Cerebellar cortex (tissue), 1 donor: ENCODE measurements at regions not wholly inside any gene's neighbourhood (a gene's known extent, or its start where the extent isn't known, plus 50 kb on each side); places are given as distances from the start of the nearest gene placed in this dataset.
"Not testable (repeated sequence)": the region's sequence is repeated elsewhere in the genome, so short reads cannot be mapped to it uniquely, and the experiment has no call there.

Source experiments
- DNase-seq: peaks from one replicate; pipeline ENCODE4 v3.0.0-alpha.2; 2015; ENCODE audit warnings: low spot score

DNA sequence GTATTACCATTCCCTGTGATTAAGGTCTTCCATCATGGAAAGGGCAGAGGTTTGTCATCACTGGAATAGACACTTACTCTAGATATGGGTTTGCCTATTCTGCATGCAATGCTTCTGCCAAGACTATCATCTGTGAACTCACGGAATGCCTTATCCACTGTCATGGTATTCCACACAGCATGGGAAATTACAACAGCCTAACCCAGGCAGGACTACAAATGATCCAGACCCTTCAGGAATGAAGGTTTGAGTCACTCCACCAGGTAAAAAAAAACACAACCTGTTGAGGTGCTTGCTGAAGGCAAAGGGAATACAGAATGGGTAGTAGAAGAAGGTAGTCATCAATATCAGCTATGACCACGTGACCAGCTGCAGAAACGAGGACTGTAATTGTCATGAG, 89.0 kb upstream of the RANBP6 start:
- not testable (repeated sequence) for DNase-seq

DNA sequence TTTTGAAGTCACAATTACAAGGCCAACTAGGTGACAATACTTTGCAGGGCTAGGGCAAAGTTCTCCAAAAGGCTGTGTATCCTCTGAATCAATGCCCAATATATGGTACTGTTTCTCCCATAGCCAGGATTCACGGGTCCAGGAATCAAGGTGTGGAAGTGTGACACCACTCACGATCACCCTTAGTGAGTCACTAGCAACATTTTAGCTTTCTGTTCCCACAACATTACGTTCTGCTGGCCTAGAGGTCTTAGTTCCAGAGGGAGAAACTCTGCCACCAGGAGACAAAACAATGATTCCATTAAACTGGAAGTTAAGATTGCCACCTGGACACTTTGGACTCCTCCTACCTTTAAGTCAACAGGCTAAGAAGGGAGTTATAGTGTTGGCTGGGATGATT, 88.5 kb upstream of the RANBP6 start:
- not testable (repeated sequence) for DNase-seq

DNA sequence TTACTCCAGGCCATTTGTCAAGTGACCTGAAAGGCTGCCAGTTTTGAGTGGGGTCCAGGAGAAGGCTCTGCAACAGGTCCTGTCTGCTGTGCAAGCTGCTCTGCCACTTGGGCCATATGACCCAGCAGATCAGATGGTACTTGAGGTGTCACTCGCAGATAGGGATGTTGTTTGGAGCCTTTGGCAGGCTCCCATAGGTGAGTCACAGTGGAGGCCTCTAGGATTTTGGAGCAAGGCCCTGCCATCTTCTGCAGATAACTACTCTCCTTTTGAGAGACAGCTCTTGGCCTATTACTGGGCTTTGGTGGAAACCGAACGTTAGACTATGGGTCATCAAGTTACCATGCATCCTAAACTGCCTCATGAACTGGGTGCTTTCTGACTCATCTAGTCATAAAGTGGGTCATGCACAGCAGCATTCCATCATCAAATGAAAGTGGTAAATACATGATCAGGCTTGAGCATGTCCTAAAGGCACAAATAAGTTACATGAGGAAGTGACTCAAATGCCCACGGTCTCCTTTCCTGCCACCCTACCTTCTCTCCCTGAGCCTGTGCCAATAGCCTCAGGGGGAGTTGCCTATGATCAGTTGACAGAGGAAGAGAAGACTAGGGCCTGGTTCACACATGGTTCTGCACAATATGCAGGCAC, 87.0 kb upstream of the RANBP6 start:
- not testable (repeated sequence) for DNase-seq

DNA sequence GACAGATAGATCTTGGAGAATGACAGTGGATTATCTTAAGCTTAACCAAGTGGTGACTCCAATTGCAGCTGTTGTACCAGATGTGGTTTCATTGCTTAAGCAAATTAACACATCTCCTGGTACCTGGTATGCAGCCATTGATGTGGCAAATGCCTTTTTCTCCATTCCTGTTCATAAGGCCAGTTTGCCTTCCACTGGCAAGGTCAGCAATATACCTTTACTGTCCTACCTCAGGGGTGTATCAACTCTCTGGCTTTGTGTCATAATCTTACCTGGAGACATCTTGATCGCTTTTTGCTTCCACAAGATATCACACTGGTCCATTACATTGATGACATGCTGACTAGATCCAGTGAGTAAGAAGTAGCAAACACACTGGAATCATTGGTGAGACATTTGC, 86.3 kb upstream of the RANBP6 start:
- DNase-seq, result not testable (repeated sequence)

DNA sequence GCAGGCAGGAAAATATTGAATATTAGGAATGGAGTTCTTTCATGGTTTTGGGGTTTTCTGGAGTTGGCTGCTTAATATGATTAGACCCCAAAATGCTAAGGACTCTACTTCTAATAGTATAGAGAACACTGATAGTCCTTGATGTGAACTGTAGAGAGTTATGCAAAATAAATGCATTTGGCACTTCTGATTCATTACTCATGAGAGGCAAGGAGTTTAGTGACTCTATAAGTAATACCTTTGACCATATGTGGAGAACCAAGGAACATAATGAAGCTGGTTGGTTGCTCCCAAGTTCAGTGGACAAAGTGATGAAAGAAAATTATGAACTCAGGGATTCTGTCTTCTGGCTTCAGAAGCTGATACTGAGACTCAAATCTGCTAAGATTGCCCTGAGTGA, 83.9 kb upstream of the RANBP6 start:
- not testable (repeated sequence) for DNase-seq

DNA sequence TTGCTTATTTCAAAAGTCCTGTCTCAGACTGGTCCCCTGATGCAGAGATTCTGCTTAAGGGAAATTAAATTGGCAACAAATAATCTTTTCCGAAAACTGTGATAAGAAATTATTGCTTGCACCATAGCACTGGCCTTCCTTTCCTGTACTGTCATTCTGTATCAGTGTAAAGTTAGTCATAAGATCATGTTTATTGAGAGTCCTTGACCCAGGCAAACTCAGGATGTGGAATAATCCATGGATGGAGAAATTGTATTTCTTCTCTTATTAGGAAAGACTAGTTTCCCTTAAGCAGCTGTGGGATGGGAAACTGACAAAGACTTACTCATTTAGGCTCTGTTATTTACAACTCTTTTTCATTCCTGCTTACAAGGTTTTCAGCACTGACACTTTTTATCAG, 83.0 kb upstream of the RANBP6 start:
- no peak for DNase-seq

DNA sequence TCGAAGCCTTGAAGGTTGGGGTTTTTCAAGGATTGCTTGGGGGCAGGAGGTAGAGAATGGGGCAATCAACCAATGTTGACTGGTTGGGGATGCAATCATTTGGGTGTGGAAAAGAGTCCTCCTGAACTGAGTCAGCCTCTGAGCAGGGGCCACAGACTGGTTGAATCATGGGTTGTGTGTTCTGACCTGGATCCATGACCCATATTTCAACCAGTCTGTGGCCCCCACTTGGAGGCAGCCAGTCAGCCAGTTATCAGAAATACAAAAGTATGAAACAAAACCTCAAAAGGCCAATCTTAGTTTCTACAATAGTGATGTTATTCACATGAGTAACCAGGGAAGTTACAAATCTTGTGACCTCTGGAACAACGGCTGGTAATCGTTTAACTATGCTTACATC, 81.4 kb upstream of the RANBP6 start:
- no peak for DNase-seq

DNA sequence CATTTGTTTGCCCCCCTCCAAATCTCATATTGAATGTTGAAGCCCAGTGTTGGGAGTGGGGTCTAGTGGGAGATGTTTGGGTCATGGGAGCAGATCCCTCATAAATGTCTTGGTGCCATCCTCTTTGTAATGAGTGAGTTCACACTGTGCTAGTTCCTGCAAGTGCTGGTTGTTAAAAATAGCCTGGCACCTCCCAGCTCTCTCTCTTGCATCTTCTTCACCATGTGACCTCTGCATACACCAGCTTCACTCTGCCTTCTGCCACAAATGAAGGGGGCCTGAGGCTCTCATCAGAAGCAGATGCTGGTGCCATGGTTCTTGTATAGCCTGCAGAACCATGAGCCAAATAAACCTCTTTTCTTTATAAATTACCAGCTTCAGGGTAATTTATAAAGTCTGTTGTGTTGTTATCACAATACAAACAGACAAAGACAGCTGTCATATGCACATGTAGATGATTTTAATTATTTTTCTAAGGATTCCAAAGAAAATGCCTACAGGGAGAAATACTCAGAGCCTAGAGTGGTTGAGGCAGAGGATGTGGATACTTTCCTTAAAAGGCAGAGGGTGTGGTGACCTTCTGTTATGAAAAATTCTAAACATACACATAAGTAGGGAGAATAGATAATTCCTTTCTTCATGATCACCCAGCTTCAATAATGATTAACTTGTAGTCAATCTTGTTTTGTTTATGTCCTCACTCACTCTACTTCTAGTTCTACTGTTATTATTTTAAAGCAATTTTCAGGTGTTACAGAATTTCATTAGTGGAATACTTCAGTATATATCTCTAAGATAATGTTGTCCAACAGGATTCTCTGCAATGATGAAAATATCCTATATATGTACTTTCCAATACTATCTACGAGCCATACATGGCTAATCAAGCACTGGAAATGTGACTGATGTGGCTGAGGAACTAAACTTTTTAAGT, 75.1 kb upstream of the RANBP6 start:
- DNase-seq, result peak; percentile 26

DNA sequence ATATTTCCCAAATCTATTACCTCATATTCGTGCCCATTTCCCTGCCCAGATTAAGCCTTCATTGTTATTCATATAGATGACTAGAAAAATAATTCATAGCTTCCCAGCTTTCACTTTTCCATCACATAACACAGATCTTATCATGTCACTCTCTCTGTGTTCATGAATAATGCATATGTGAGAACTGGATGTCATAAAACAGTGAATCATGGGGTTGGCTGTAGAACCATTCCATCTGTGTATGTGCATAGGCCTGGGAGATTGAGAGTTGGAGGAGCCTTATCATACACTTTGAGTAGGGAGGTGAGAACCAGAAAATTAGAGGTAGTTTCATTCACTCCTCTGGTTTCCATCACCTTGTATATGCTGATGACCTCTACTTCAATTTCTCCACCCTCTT, 73.9 kb upstream of the RANBP6 start:
- no peak for DNase-seq

DNA sequence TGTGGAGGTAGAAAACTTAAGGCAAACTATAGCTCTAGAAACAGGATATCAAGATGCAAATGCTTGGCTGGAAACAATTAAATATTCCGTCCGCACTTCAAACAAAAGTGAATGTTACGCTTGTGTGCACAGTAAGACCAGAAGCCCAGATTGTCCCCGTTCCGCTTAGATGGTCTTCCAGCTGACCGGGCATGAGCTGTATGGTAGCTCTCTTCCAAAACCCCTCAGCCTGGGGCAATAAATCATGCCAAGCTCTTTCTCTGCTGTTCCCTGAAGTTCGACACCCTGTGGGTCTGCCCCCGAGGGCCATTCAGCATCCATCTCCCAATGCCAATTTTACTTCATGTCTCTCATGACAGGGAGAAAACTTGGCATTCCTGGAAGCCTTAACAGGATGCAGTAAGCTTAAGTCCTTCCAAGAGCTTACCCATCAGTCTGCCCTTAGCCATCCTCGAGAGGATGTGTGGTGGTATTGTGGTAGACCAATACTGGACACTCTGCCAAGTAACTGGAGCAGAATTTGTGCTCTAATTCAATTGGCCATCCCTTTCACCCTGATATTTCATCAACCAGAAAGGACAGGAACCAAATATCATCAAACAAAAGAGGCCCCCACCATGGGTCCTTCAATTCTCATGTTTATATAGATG, 70.7 kb upstream of the RANBP6 start:
- no peak for DNase-seq

DNA sequence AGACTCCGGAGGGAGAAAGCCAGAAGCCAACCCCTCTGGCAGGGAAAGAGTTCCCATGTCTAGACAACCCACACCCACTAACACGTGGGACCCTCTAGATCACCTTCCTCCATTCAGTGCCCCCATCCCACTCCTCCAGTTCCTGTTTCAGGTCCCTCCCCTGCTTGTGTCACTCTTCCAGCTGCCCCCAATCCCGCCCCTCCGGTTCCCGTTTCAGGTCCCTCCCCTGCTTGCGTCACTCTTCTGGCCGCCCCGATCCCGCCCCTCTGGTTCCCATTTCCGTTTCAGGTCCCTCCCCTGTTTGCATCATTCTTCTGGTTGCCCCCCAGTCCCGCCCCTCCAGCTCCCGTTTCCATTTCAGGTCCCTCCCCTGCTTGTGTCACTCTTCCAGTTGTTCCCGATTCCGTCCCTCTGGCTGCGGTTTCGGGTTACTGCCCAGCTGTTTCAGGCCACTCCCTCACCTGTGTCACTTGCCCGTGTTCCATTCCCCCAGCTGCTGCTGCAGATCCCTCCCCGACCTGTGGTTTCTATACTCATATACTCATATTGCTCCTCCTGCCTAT, 64.8 kb upstream of the RANBP6 start:
- peak; percentile 36 for DNase-seq

DNA sequence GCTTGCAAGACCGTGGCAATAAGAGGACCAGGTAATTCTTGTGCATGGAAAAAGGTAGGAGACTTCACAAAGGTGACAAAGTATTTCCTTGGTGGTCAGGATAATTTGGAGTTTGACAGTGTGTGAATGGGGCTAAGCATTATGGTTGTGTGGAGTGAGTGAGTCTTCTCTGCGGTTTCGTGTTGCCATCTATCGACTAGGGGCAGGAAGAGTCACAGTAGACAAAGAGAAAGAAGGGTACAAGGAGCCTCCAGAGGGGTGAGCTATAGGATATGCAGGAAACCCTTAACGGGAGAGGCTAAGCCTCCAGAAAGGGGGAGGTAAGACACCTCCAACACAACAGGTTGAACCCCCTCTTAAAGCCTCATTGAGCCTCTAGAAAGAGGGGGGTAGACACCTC, 64.0 kb upstream of the RANBP6 start:
- DNase-seq, result no peak

DNA sequence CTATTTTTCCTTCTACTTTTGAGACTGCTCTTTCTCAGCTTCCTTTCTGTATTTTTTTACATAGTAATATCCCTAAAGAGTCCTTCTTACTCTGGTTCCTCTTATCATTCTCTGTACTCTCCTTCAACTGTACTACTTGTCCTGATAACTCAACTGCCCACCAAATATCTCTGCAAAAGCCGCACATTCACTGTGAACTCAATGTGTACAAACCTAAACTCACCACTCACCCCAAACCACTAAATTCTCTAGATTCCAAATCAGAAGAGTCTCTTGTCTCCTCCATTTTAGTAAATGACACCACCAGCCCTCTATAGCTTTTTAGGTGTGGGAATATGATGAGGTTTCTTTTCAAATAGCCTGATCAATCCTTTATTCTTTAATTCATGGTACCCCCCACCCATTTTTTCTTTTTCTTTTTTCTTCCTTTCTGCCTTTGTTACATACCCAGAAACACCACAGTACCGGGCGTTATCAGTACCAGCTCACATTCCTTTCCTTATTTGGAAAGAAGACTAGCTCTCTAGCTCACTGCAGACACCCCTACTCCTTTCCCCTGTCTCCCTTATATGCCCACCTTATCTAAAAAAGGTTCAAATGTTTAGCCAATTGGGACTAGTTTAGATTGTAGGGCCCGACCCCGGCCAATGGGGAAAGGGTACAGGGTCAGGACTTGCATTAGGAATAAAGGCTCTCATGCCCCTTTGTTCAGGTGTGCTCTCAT, 63.1 kb upstream of the RANBP6 start:
- DNase-seq, result no peak

DNA sequence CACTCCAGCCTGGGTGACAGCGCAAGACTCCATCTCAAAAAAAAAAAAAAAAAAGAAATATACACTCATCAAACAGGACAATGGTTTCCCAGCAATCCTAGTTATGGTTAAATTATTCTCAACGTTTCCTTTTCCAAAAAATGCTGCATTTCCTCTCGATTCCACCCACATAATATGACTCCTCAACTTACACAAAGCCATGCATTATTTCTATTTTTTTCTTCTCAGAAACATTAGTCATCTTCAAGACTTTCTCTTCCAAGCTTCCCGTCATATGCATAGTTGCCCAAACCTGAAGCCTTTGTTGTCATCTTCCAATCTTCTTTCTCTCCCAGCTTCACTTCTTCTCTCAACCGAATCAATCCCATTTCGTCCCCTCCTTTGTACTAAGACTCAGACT, 61.4 kb upstream of the RANBP6 start:
- DNase-seq, result no peak

DNA sequence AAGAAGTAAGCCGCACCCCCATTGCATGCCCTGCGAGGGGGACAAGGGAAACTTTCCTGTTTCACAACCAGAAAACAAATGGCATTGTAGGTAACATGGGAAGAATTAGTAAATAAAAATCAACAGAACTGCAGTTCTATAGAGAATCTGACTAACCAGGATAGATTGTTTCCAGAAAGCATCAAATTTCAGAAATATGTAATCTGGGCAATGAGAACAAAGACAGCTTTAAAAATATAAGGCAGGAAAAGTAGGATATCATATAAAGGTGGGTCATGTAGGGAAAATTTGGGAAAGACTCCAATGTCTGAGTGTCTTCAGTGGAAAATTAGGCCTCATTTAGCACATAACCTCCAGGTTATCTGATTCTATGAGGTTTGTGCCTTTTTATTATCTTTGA, 58.3 kb upstream of the RANBP6 start:
- no peak for DNase-seq

DNA sequence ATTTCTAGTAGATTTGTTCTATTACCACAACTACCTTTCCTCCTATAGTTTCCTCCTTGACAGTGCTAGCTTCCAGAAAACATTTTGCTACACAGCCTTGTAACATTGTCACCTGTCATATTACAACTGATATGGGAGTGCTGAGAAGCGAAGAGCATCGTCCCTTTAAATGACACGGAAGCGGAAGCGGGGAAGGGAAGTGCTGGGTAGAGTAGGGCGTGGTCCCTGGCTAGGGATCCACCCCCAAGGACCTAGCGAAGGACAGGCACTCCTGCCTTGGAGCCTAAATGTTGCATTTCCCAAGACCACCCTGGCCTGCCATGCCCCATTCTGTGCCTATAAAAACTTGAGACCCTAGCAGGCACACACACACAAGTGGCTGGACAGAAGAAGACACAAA, 57.4 kb upstream of the RANBP6 start:
- DNase-seq, result no peak

DNA sequence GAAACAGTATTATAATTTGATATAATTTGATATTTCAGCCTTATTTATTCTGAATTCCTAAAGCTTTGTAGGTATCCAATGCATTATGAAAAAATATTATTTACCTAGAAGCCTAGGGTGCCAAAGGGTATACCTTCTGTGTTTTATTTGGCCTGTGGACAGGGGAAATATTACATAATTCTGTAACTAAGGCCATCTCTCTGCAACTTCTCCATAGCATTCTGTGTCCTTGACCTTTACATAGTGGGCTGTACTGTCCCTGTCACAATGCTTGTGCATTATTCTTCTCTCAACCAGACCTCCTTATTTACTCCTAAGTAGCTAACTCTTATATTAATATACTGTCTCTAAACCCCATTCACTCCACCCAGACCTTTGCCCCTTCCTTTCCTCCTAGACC, 57.0 kb upstream of the RANBP6 start:
- DNase-seq, result no peak

DNA sequence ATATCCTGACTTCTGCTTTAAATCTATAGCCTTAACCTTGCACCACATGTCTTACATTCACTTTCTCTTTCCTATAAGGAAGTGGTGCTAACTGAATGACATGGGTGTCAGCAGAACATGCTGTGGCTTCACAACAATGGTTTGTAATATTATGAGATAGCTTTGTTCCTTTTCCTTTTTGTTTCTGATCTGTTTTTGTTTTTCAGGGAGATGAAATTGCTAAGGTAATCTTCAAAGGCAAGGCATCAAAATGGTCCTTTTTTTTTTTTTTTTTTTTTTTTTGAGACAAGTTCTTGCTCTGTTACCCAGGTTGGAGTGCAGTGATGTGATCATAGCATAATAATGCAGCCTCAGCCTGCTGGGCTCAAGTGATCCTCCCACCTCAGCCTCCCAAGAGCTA, 53.6 kb upstream of the RANBP6 start:
- DNase-seq, result no peak

DNA sequence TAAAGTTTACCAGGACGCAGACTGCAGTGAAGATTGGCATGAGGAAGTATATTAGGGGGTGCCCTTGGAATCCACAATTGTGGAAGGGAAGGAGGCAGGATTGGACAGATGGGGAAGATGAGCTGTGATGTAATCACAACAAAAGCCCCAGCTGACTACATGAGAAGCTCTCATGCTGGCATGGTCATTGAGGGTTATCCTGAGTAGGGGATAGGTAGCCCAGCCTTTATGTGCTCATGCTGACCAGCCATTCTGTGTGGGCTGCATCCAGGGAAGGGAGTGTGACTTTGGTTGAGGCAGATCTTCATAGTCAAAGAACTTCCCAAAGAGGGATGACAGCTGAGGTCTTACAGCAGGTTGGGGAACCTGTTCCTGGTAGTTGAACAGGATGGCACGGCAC, 52.0 kb upstream of the RANBP6 start:
- DNase-seq, result no peak
